Immature natural killer cell (primary cell): ENCODE measurements at regions not wholly inside any gene's neighbourhood (a gene's known extent, or its start where the extent isn't known, plus 50 kb on each side); places are given as distances from the start of the nearest gene placed in this dataset.
"Not testable (repeated sequence)": the region's sequence is repeated elsewhere in the genome, so short reads cannot be mapped to it uniquely, and the experiment has no call there.

ENCODE experiments used
- DNase-seq, 3 donors: peaks; one replicate each; pipeline ENCODE4 v3.0.0; 2022; ENCODE audit warnings: mixed read lengths in 1 of 3
- H3K27ac Mint-ChIP-seq, 6 donors: one replicate each; pipeline ENCODE4 v1.8.0; 2020; ENCODE audit warnings: mixed read lengths in 6 of 6, mild to moderate bottlenecking in 5 of 6, inconsistent platforms in 4 of 6, moderate library complexity in 3 of 6
- H3K27me3 Mint-ChIP-seq, 3 donors: one replicate each; pipeline ENCODE4 v1.8.0; 2020 to 2021; ENCODE audit warnings: low read depth in 3 of 3, mild to moderate bottlenecking in 3 of 3, mixed read lengths in 3 of 3, moderate library complexity in 3 of 3, inconsistent platforms in 1 of 3
- H3K36me3 Mint-ChIP-seq, 3 donors: one replicate each; pipeline ENCODE4 v1.8.0; 2020; ENCODE audit warnings: mixed read lengths in 3 of 3, inconsistent platforms in 2 of 3, mild to moderate bottlenecking in 2 of 3
- H3K4me1 Mint-ChIP-seq, 2 donors: one replicate each; pipeline ENCODE4 v1.8.0; 2020; ENCODE audit warnings: inconsistent platforms in 2 of 2, mild to moderate bottlenecking in 2 of 2, mixed read lengths in 2 of 2, moderate library complexity in 1 of 2
- H3K4me3 Mint-ChIP-seq, 5 donors: one replicate each; pipeline ENCODE4 v1.8.0; 2020; ENCODE audit warnings: mild to moderate bottlenecking in 5 of 5, mixed read lengths in 5 of 5, inconsistent platforms in 3 of 5, moderate library complexity in 3 of 5
- H3K9me3 Mint-ChIP-seq, 6 donors: one replicate each; pipeline ENCODE4 v1.8.0; 2020; ENCODE audit warnings: mild to moderate bottlenecking in 6 of 6, mixed read lengths in 6 of 6, inconsistent platforms in 4 of 6, moderate library complexity in 3 of 6

DNA sequence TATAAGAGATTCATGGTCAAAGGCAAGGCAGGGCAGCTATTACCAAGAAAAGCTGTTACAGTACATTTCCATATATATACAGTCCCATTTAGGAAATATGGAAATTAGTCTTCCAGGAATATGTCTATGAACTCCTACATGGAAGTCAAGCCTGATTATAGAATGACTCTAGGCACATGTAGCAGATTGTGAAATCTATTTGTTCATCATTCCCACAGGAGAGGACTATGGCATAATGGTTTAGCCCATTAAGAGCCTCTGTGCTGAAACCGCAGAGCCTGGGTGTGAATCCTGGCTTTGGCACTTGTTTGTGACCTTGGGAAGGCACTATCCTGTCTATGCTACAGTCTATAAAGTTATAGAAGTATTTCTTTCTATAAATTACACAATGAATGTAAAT lies 764.8 kb downstream of the RAPGEF2 start:
- Mint-ChIP-seq H3K27me3 (no peaks in the 10 kb centered on the region), H3K9me3 (peaks cover 2 to 22% (median 12%) of the 10 kb centered on the region in 6 donors), H3K4me3 (no peak overlapping the region), H3K4me1 (no peaks in the 10 kb centered on the region), H3K27ac (no peak overlapping the region), H3K36me3 (no peaks in the 10 kb centered on the region)
- DNase-seq: no peak

DNA sequence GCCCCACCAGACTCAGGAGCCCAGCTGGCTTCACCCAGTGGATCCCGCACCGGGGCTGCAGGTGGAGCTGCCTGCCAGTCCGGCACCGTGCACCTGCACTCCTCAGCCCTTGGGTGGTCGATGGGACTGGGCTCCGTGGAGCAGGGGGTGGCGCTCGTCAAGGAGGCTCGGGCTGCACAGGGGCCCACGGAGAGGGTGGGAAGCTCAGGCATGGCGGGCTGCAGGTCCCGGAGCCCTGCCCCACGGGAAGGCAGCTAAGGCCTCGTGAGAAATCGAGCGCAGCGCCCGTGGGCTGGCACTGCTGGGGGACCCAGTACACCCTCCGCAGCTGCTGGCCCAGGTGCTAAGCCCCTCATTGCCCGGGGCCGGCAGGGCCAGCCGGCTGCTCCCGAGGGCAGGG lies 766.1 kb downstream of the RAPGEF2 start:
- H3K27me3 Mint-ChIP-seq, H3K27ac Mint-ChIP-seq, H3K4me1 Mint-ChIP-seq, DNase-seq, H3K36me3 Mint-ChIP-seq, H3K4me3 Mint-ChIP-seq: not testable (repeated sequence)
- H3K9me3 Mint-ChIP-seq: peaks cover 3 to 19% (median 13%) of the 10 kb centered on the region in 6 donors

DNA sequence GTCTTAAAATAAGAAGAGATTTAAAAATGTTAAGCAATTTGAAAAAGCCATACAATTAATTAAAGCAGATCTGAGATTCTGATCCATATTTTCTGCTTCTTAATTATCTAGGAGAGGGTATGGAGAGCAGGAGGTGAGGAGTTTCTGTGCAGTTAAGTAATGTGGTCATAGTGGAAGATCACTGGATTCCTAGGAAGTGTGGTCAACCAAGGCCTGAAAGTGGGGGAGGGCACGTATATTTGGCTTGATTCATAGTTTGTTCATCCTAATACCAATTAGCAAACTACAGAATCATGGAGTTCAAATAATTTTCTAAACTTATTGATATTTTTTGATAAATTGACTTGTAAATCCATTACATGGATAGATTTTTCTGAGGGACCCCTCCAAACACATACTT lies 768.3 kb downstream of the RAPGEF2 start:
- H3K4me3 Mint-ChIP-seq: no peak overlapping the region
- H3K27ac Mint-ChIP-seq: no peak overlapping the region
- H3K9me3 Mint-ChIP-seq: peaks cover 12 to 28% (median 17%) of the 10 kb centered on the region in 6 donors
- H3K36me3 Mint-ChIP-seq: no peaks in the 10 kb centered on the region
- DNase-seq: no peak
- no peaks in the 10 kb centered on the region for H3K4me1 Mint-ChIP-seq
- H3K27me3 Mint-ChIP-seq: peaks cover 0 to under 1% (median 0%) of the 10 kb centered on the region in 3 donors

DNA sequence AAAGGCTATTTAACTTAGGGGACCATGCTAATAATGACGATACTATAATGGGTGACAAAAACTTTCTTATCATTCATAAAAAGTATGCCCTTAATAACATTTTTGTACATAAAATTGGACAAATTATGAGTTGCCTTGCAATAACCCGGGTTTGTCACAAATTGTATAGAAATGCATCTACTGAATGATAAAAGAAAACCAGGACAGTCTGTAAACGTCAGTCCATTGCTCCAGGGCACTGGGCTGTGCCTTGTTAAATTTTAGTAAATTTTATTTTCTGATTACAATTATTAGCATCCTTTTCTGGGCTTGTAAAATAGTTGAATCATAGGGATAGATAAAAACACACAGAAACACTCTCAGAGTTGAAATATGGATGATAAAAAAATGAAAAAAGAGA lies 778.3 kb downstream of the RAPGEF2 start:
- Mint-ChIP-seq H3K9me3 (peaks cover 8 to 36% (median 17%) of the 10 kb centered on the region in 6 donors), H3K27me3 (peaks cover 0 to under 1% (median 0%) of the 10 kb centered on the region in 3 donors), H3K4me1 (no peaks in the 10 kb centered on the region), H3K36me3 (peaks cover 0 to 6% (median 0%) of the 10 kb centered on the region in 3 donors), H3K4me3 (no peak overlapping the region), H3K27ac (no peak overlapping the region)
- DNase-seq: no peak

DNA sequence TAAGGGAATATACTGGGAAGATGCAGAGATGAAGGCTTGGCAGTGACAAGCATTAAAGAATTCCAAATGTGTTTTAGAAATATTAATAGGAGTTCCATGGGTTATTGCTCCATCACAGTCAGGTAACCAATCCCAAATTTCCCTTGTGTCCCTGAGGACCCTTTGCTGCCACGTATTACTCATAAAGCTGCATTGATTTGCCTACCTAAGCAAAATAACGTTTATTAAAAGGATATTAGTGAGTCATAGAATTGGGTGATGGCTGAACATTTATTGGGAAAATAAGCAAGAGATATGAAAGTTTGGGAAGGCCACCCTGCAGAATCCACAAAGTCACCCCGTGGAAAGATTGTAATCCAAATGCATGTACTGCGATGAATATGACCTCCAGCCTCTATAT lies 782.1 kb downstream of the RAPGEF2 start:
- H3K27me3 Mint-ChIP-seq: no peaks in the 10 kb centered on the region
- no peaks in the 10 kb centered on the region for H3K4me1 Mint-ChIP-seq
- DNase-seq: no peak

DNA sequence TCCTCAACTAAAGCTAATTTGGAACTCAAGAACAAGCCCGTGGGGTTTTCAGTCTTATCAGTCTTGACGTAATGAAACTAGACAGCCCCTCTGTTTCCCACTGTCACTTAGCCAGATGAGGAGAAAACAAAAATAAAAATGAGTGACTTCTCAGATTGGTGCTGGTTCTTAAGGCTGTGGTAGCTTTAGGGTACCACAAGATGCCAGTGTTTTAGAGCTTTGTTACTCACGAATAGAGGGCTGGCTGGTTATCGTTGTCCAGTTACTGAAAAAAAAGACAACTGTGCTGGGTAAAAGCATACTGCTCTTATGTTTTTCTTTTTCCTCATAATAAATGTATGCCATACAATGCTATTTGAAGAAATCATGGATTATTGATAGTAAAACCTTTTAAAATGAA lies 796.7 kb downstream of the RAPGEF2 start:
- Mint-ChIP-seq H3K36me3 (no peaks in the 10 kb centered on the region), H3K4me3 (no peak overlapping the region), H3K9me3 (peaks cover 2 to 33% (median 9%) of the 10 kb centered on the region in 6 donors), H3K27me3 (peaks cover 0 to 2% (median 2%) of the 10 kb centered on the region in 3 donors), H3K4me1 (no peaks in the 10 kb centered on the region), H3K27ac (no peak overlapping the region)
- DNase-seq: no peak

More for the DNA sequence above, 782.1 kb downstream of the RAPGEF2 start:
- no peaks in the 10 kb centered on the region for H3K36me3 Mint-ChIP-seq
- no peak overlapping the region for H3K4me3 Mint-ChIP-seq
- H3K9me3 Mint-ChIP-seq: peaks cover 0 to 35% (median 9%) of the 10 kb centered on the region in 6 donors
- no peak overlapping the region for H3K27ac Mint-ChIP-seq

DNA sequence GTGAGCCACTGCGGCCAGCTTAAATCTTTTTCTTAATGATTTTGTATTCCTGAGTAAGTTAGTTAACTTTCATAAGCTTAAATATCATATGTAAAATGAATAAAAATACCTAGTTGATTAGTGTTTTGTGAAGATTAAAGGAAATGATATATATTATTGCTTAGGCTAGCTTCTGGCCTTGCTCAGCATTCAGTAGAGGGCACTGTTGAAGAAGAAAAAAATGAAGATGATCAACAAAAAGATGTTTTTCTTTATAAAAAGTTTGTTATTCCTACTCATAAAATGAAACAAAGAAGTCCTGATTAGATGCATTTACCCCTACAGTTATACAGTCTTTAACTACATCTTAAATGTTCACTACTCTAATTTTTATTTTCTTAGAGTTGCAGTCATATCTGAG lies 797.7 kb downstream of the RAPGEF2 start:
- Mint-ChIP-seq H3K36me3 (no peaks in the 10 kb centered on the region), H3K4me1 (no peaks in the 10 kb centered on the region), H3K27me3 (peaks cover 0 to 2% (median 2%) of the 10 kb centered on the region in 3 donors), H3K4me3 (no peak overlapping the region), H3K9me3 (peaks cover 4 to 25% (median 9%) of the 10 kb centered on the region in 6 donors), H3K27ac (no peak overlapping the region)
- no peak for DNase-seq

DNA sequence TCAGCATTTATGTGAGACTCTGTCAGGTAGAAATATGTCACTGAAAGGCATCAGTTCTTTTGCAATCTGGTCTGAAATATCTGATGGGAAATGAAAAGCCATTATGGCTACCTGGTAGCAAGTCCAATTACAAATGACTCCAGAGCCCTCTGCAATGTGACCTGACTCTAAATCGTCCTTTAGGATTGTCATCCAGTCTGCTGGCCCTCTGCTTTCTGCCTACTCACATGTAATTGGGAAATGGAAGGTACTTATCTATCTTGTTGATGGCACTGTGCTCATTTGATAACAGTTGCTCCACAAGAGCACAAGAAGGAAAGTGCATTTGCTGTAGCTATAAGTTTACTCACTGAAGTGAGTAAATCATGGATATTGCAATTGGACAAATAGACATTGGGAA lies 799.8 kb downstream of the RAPGEF2 start:
- no peak for DNase-seq
- Mint-ChIP-seq H3K4me1 (no peaks in the 10 kb centered on the region), H3K4me3 (no peak overlapping the region), H3K36me3 (no peaks in the 10 kb centered on the region), H3K27ac (no peak overlapping the region), H3K27me3 (peaks cover 0 to 2% (median 0%) of the 10 kb centered on the region in 3 donors), H3K9me3 (peaks cover 6 to 23% (median 14%) of the 10 kb centered on the region in 6 donors)

DNA sequence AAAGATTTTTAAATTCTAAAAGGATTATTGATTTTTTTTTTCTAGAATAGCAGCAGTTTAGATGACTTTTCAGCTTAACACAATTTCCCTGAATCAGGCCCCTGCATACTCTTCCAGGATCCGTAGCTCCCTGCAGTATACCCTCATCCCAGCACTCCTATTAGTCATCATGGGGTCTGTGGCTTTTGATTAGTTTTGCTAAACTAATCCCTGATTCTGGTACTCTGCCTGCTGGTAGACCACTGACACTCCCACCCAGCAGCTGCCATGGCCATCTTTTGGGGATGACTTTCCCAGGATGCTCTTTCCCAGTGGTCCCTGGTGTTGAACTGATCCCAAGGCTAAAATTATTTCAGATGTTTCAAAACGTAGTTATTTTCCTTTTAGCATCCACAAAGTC lies 802.0 kb downstream of the RAPGEF2 start:
- Mint-ChIP-seq H3K4me3 (no peak overlapping the region), H3K36me3 (no peaks in the 10 kb centered on the region), H3K9me3 (peaks cover 6 to 23% (median 11%) of the 10 kb centered on the region in 6 donors), H3K27ac (no peak overlapping the region), H3K27me3 (peaks cover 0 to 2% (median 0%) of the 10 kb centered on the region in 3 donors), H3K4me1 (no peaks in the 10 kb centered on the region)
- DNase-seq: no peak

DNA sequence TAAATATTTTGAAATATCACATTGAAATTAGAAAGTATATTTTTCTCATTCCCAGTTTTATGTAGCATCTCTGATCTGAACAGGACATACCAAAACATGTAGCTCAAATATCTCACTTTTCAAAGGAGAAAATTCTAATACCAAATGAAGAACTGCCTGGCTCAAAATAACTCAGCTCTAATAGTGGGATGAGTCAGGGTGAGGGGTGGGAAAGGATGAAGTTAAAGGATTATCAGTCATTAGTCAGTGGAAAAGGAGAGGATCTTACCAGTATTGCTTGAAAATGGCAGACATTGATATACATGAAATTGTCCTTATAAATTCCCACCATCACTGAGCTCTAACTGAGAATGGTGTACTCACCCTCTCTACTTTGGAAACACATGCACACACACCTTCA lies 803.2 kb downstream of the RAPGEF2 start:
- H3K27me3 Mint-ChIP-seq: peaks cover 0 to 2% (median 0%) of the 10 kb centered on the region in 3 donors
- no peak overlapping the region for H3K4me3 Mint-ChIP-seq
- DNase-seq: no peak
- peaks cover 6 to 23% (median 14%) of the 10 kb centered on the region in 6 donors for H3K9me3 Mint-ChIP-seq
- no peaks in the 10 kb centered on the region for H3K36me3 Mint-ChIP-seq
- H3K4me1 Mint-ChIP-seq: no peaks in the 10 kb centered on the region
- H3K27ac Mint-ChIP-seq: no peak overlapping the region

DNA sequence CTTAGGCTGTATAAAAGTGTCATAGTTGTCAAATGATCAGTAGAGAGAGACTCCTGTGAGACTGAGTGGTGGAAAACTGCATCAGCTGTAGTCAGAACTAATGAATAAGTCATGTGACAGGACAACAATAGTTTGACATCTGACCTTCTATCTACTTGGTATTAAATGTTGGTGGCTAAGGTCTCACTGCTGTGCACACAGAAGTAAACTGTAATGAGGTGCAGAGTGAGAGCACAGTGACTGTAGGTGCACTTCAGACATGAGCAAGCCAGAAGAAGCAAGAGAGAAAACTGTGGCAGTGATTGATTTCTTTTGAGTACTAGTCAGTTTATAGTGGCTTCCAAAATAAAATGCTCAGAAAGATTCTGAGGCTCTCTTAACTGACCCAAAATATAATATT lies 803.6 kb downstream of the RAPGEF2 start:
- peaks cover 6 to 23% (median 14%) of the 10 kb centered on the region in 6 donors for H3K9me3 Mint-ChIP-seq
- H3K36me3 Mint-ChIP-seq: no peaks in the 10 kb centered on the region
- no peak for DNase-seq
- no peak overlapping the region for H3K27ac Mint-ChIP-seq
- no peaks in the 10 kb centered on the region for H3K27me3 Mint-ChIP-seq
- no peak overlapping the region for H3K4me3 Mint-ChIP-seq
- no peaks in the 10 kb centered on the region for H3K4me1 Mint-ChIP-seq

DNA sequence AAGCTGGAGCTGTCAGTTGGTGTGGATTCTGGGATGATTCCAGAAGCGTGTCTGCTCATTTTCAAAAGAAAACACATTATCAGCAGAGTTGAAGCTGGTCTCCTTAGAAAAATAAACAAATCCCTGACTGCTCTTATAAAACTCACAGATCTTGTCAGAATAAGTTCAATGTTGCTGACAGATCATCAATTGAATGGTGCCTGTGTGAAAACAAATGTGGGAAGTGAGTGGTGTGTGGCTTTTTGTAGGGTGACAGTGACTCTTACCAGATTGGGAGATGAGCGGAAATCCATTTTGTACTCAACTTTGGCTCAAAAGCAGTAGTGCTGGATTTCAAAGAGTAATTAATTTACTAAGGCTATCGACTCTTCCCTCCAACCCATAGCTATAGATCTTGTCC lies 807.8 kb downstream of the RAPGEF2 start:
- Mint-ChIP-seq H3K9me3 (peaks cover 7 to 26% (median 11%) of the 10 kb centered on the region in 6 donors), H3K27ac (no peak overlapping the region)
- no peak for DNase-seq

DNA sequence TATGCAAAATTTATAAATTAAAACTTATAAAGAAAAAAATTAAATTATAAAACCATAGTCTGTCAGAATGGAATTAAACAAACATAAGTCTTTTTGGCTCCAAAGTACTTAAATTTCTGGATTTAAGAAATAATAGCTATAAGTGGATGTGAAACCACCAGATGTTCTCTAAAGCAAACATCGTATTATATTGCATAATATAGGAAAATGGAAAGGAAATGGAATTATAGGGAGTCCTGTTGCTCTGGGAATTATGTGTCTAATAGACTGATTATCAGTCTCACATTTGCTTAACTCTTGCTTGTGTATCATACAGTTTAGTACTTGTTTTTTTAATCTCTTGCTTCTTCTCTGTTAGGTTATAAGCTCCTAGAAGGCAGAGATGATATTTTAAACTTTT lies 819.2 kb downstream of the RAPGEF2 start:
- Mint-ChIP-seq H3K4me3 (no peak overlapping the region), H3K4me1 (no peaks in the 10 kb centered on the region), H3K27me3 (peaks cover 0 to 2% (median 0%) of the 10 kb centered on the region in 3 donors), H3K9me3 (peaks cover 4 to 52% (median 31%) of the 10 kb centered on the region in 6 donors), H3K27ac (no peak overlapping the region), H3K36me3 (peaks cover 0 to 2% (median 0%) of the 10 kb centered on the region in 3 donors)
- DNase-seq: no peak

More for the DNA sequence above, 807.8 kb downstream of the RAPGEF2 start:
- Mint-ChIP-seq H3K27me3 (no peaks in the 10 kb centered on the region), H3K4me3 (no peak overlapping the region), H3K36me3 (no peaks in the 10 kb centered on the region), H3K4me1 (no peaks in the 10 kb centered on the region)

DNA sequence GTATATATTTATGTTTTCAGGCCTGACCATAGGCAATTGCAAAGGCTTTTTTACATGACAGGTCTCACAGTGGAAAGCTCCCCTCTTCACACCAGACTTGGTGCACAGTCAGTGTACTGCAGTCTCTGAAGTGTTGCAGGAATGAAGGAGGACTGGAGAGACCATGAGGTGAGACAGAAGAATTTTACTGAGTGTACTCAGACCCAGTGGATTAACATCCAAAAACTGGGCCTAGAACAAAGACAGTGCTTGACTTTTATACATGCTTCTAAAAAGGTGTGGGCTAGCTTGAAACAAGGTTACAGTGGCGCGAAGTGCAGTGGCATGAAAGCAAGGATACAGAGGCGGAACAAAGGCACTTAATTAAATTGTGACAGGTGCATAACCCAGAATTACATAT lies 822.9 kb downstream of the RAPGEF2 start:
- Mint-ChIP-seq H3K4me3 (no peak overlapping the region), H3K36me3 (no peaks in the 10 kb centered on the region), H3K27ac (no peak overlapping the region), H3K4me1 (no peaks in the 10 kb centered on the region), H3K27me3 (peaks cover 0 to 2% (median 0%) of the 10 kb centered on the region in 3 donors), H3K9me3 (peaks cover 12 to 57% (median 37%) of the 10 kb centered on the region in 6 donors)
- DNase-seq: no peak

DNA sequence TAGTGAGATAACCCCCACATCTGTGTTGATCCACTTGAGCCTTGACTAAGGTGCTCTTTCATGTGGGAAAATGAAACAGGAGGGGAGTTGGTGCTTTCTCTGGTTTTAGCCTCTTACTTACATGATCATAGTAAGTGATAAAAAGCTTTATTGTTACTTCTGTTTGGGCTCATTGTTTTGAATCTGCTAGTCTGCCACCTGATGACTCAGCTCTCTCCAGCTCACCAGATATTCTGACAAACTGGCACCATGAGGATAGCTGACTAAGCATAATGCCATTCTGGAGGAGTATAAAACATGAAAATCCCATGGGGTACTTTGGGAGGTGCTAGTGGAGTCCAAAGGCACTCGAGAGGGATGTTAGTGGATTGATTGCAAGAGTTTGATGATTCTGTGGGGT lies 824.0 kb downstream of the RAPGEF2 start:
- DNase-seq: no peak
- Mint-ChIP-seq H3K4me3 (no peak overlapping the region), H3K27ac (no peak overlapping the region), H3K27me3 (peaks cover 0 to 2% (median 0%) of the 10 kb centered on the region in 3 donors), H3K9me3 (peaks cover 17 to 56% (median 39%) of the 10 kb centered on the region in 6 donors), H3K36me3 (no peaks in the 10 kb centered on the region), H3K4me1 (no peaks in the 10 kb centered on the region)
